Bone marrow (tissue), 2 donors: ENCODE measurements at regions not wholly inside any gene's neighbourhood (a gene's known extent, or its start where the extent isn't known, plus 50 kb on each side); places are given as distances from the start of the nearest gene placed in this dataset.

Source experiments
- DNase-seq, 2 donors: peaks; one replicate each; lab custom pipeline; 2025; lab: John Stamatoyannopoulos, UW

DNA sequence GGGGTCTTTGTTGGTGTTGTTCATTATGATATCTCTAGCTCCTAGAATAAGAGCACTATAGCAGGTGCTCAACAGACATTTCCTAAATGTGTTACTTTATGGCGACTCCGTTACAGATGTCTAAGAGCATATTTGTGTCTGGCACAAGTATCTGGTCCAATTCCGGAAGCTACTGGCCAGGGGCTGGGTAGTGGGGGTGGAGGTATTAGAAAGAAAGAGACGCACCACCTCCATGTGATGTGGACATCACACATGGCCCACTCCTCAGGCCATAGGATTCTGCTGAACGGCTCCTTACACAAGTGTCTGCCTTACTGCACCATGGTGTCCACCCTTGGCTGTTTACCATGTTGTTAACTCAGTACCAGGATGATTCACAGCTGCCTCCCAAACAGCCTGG lies 296.8 kb upstream of the MKI67 start:
- no peak for DNase-seq

DNA sequence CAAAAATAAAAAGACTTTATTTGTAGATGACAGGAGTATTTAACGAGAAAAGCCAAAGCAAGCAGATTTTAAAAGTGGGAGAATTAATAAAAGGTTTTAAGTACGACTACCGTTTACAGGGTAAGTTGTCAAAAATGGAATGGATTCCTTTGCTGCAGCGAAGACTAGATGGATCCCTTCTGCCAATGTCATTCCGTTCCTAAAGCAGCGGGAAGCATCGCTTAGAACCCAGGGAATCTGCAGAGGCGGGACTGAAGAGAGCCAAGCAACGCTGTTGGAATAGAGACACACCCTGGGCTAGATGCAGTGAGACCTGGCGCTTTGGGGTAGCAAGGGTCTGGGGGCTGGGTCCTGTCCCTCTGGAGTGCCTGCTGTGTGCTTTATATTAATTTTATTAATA lies 303.1 kb upstream of the MKI67 start:
- no peak for DNase-seq

DNA sequence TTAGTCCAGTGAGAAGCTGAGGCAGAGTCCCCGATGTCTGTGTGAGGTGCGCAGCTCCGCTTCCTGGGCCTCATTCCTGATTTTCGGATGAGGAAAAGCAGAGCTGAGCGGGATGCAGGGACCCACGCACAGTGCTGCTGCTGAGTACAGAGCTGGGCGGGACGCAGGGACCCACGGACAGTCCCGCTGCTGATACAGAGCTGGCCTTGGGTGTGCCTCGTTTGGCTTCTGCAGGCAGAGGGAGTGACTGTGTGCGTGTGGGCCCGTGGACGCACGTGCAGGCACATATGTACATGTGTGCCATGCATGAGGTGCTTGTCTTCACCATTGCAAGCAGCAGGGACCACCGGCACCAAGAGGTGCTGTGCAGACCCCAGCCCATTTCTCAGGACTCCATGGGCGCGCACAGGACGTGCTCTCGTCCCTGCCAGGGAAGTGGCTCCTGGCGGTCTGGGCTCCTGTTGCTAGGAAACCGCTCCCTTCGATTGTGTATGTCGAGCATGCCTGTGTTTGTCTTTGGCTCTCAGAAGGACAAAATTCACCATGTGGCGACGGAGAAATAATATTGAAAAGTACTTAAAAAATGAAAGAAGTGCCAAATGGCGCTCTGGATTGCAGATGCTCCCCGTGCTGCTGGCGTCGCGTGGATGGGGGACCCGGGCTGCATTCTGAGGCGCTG lies 303.8 kb upstream of the MKI67 start:
- DNase-seq = no peak

DNA sequence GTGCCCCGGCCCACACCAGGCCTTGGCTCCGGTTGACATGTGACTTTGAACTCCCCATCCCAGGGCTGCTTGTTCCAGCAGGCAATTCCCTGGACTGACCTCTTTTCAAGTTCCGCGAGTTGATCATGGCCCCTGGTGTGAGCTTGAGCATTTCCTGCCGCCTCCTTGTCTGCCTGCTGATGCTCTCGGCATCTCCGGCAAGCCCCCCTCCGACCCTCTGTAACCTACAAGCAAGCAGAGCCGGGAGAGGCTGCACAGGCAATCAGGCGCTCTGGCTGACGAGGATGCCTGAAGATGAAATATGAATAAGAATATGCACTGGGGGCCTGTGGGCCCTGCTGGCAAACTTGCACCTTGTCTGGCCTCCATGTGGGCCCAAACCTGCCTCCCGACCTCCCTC lies 304.9 kb upstream of the MKI67 start:
- no peak for DNase-seq

- no peak for DNase-seq
Observed at GRCh38 chr10:128431506-128431905, 305.3 kb upstream of the MKI67 start.

- no peak for DNase-seq
Observed at GRCh38 chr10:128432011-128432410, 305.8 kb upstream of the MKI67 start.

DNA sequence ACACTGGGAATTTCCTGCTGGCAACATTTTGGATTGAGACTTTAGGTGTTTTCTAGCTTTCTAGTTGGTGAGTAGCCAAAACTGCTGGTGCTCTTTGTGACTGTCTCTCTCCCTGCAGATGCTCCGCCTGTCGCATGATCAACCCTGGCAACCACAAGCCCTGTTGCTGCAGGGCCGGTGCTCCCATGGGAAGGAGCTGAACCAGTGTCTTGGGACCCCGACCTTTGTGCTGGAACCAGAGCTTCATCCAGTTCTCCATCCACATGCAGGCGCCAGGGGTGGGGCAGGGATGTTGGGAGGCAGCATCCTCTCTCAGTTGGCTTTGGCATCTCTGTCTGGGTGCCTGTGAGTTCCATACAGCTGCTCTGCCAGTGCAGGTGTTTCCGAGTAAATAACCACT lies 306.2 kb upstream of the MKI67 start:
- no peak for DNase-seq

- DNase-seq = no peak
Observed at GRCh38 chr10:128435811-128436210, 309.6 kb upstream of the MKI67 start.

DNA sequence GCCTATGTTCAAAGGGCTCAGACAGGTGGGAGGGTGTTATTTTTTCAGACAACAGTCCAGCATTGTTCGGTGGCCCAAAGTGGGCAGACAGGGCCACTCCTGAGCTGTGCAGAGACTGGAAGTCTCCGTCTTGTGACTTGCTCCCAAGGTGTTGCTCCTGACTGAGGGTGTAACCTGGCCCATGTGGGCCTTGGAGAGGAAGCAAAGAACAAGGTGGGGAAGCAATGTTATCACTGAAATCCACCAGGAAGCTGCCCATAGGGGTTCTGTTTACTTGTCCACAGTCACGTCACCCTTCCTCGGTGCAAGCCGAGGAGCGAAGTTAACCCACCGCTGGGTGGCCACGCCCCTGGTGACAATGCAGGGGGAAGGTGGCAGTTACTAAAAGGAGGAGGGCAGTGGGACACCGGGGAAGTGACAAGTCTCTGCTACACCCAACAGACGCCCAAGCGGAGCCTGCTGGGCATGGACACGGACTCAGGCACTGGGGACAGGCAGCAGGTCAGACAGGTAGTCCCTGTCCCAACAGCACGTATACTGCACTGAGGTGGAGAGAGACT lies 311.6 kb upstream of the MKI67 start:
- no peak for DNase-seq

DNA sequence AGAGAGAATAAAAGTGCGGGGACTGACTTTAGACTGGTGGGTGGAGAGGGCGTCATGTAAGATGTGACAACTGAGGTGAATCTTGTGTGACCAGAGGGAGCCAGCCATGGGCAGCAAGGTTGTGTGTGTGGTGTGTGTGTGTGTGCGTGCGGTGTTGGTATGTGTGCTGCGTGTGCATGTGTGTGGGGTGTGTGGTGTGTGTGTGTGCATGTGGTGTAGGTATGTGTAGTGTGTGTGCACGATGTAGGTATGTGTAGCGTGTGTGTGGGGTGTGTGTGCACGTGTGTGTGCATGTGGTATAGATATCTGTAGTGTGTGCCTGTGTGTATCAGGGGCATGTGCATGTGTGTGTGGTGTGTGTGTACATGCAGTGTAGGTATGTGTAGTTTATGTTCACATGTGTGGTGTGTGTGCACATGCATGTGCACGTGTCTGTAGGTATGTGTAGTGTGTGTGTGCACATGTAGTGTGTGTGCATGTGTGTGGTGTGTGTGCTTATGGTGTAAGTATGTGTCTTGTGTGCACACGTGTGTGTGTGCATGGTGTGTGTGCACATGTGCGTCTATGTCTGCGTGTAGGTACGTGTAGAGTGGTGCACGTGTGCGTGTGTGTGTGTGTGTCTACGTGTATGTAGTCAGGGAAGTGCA lies 312.3 kb upstream of the MKI67 start:
- no peak for DNase-seq

GRCh38 chr10:128440513-128441160 lies 314.4 kb upstream of the MKI67 start:
- DNase-seq = no peak

- DNase-seq = no peak
Observed at GRCh38 chr10:128443925-128444518, 317.8 kb upstream of the MKI67 start.

DNA sequence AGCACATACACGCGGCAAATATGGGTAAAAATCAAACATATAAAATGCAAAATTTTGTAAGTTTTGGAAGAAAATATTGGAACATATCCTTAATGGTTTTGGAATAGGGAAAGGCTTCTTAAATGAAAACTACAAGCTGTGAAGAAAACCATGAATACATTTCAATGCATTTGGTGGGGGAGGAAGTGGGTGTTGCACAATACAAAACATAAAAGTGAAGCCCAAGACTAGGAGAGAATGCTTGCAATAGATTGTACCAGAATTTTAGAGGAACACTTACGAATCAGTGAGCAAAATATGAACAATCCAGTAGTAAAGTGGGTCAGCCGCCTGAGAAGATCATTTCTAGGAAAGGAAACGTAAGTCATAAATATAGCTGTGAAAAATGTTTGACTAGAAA lies 322.6 kb upstream of the MKI67 start:
- no peak for DNase-seq

DNA sequence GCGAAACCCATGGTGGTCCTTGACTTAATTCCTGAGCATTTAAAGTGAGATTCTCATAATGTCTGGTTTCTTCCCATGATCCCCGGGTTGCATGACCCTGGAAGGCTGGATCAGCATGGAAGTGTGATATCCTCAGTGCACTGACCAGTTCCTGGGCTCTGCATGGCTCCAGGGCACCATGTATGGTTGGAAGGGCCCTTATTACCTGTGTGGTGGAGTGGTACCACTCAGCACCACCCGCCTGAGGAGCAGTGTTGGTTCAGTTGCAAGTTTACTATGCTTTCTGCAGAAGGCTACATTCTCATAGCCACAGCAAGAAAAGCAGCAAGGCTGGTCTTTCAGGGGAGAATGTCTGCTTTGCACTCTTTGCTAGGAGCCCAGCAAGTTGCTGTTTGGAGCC lies 325.7 kb upstream of the MKI67 start:
- no peak for DNase-seq

- no peak for DNase-seq
Observed at GRCh38 chr10:128456271-128456670, 330.0 kb upstream of the MKI67 start.

DNA sequence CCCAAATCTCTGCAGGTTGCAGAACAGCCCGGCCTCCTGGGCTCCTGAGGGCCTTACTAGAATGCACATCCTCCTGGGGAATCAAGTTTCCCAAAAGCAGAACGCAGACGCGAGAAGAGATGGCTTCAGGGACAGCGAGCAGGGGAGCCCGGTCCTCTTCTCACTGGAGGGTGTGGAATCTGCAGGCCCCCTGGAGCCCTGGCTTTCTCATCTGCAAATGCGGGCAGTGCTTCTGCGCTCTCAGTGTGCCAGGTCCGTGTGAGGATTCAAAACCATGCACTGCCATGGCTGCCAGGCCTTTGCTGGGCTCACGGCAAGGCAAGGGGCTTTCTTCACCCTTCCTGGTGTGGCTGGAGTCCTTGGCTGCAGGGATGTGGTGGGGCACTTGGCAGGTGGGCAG lies 330.9 kb upstream of the MKI67 start:
- DNase-seq = no peak

DNA sequence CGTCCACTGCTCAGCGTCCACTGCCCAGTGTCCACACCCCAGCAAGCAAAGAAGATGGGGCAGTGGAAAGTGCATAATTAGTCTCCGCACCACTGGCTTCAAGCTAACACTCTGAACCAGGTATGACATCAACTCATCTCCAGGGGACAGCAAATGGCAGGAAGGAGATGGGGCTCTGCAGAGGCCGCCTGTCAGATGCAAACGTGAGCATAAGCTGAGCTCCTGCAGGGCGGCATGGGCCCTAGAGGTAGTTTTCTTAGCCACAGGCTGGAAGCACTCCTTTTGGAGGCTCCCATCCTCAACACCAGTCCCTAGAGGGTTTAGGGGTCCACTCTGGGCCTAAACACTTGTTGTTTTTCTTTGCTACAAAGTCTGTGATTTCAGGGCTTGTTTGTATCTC lies 335.8 kb upstream of the MKI67 start:
- no peak for DNase-seq

DNA sequence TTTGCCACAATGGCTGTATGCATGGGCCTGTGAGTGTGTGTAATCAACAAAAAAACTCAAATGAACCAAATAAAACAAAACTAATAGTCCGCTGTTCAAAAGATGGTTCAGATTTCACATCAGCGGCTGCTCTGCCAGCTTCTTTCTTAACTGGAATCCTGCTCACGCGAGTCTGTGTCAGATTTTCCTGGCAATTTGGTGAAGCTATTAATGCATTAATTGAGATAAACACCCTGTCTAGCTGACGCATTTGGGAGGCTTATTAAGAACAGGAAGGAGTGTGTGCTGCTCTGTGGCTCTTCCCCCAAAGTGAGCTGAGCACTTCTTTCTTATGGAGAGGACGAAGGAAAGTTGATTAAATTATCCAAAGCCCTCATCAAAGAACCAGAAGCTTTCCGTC lies 336.6 kb upstream of the MKI67 start:
- no peak for DNase-seq

DNA sequence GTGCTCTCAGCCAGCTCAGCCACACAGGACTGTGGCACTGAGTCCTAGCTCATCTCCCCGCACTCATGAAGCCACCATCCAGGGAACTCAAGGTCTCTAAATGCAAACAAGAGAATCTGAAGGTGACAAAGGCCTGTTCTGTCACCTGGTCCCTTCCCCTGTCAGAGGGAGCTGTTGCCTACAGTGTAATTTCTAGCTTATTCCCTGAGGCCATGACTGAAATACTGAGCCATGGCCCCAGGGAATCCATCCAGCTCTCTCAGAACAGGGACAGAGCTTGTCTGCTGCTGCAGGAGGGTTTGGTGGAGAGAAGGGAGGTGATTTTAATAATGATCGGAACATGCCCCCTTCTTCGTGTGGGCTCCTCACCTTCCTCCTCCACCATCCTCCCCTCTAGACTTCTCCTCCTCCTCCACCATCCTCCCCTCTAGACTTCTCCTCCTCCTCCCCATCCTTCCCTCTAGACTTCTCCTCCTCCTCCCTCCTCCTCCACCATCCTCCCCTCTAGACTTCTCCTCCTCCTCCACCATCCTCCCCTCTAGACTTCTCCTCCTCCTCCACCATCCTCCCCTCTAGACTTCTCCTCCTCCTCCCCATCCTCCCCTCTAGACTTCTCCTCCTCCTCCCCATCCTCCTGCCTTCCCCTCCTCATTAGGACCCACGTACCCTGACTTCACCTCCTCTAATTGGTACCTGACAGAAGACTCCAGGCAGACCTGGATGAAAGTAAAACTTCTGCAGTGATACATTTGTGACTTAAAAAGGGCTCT lies 338.0 kb upstream of the MKI67 start:
- peak in 1 of 2 donors; percentile 2 for DNase-seq

DNA sequence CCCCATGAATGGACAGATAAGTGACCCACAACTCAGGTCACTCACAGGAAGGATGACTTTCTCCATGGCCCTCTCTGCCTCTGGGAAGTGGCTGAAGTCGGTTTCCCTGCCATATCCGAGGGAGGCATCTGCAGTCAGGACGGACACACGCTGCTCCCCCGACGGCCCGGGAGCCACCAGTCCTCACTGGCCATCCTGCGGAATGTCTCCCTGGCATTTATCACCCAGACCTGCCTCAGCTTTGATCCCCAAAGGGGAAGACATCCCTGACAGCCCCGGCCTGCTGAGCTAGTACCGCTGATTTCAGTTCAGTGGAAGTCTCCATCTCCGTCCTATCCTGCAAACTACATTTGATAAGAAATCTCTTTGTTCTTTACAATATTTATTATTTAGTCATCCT lies 339.5 kb upstream of the MKI67 start:
- DNase-seq = no peak

DNA sequence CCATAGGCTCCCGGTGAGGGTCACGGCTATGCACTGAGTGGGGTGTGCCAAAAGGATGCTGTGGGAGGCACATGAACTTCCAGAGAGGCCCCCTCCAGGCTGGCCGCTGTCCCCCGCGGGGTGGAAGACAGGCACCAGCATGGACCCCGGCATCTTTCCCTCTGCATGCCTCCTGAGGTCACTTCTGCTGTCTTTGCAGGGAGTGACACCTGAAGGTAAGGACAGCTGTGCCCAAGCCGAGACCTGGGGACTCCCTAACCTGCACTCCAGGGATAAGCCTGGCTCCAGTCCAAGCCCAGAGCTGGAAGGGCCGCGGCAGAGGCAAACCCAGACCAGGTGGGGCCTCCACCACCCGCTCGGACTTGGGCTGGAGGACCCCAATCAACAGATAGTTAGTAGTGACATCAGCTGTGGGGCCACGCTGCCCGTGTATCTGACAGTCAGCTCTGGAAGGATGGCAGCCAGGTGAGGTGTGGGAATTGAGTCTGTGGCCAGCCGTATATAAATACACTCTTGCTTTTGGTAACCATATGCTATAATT lies 340.7 kb upstream of the MKI67 start:
- DNase-seq = no peak

GRCh38 chr10:128468462-128468861 lies 342.2 kb upstream of the MKI67 start:
- no peak for DNase-seq
